ENCODE measurements at regions not wholly inside any gene's neighbourhood (a gene's known extent, or its start where the extent isn't known, plus 50 kb on each side); places are given as distances from the start of the nearest gene placed in this dataset.

GRCh38 chr7:35487841-35488240 is 207.1 kb downstream of the HERPUD2 start:
- Histone ChIP-seq H3K4me1 (no peaks in the 10 kb centered on the region), H3K4me3 (no peak overlapping the region), H3K9me3 (no peaks in the 10 kb centered on the region), H3K27ac (no peak overlapping the region), H3K36me3 (no peaks in the 10 kb centered on the region), H3K27me3 (no peaks in the 10 kb centered on the region)
- WGBS, 5 donors: 70 to 89% (median 77%) methylated on average over 2 of the region's 2 CpGs
- no peak for DNase-seq
- intact Hi-C loops (cut with DNase I; ENCODE audit: low total_unique reads): no loop called here
- TF ChIP-seq POLR2AphosphoS5 (IDR thresholded peaks at IDR 0.05): no peak
- no peak for TF ChIP-seq EP300 (IDR thresholded peaks at IDR 0.05)
- no peak for TF ChIP-seq POLR2A (IDR thresholded peaks at IDR 0.05)
- no peak for TF ChIP-seq CTCF (IDR thresholded peaks at IDR 0.05)

- DNase-seq: no peak
- WGBS, 5 donors: 83 to 90% (median 89%) methylated on average over 6 of the region's 6 CpGs
- TF ChIP-seq POLR2AphosphoS5 (IDR thresholded peaks at IDR 0.05) (no peak), EP300 (IDR thresholded peaks at IDR 0.05) (no peak), CTCF (IDR thresholded peaks at IDR 0.05) (no peak), POLR2A (IDR thresholded peaks at IDR 0.05) (no peak)
- H3K4me1 ChIP-seq: no peaks in the 10 kb centered on the region
- H3K27me3 ChIP-seq: no peaks in the 10 kb centered on the region
- H3K36me3 ChIP-seq: no peaks in the 10 kb centered on the region
- H3K4me3 ChIP-seq: no peak overlapping the region
- H3K27ac ChIP-seq: no peak overlapping the region
- H3K9me3 ChIP-seq: no peaks in the 10 kb centered on the region
- intact Hi-C loops (cut with DNase I; ENCODE audit: low total_unique reads): no loop called here
Observed at GRCh38 chr7:35487402-35487801, 207.5 kb downstream of the HERPUD2 start.

GRCh38 chr7:35485436-35485835 is 209.5 kb downstream of the HERPUD2 start:
- Histone ChIP-seq H3K36me3 (no peaks in the 10 kb centered on the region), H3K27me3 (no peaks in the 10 kb centered on the region), H3K27ac (no peak overlapping the region), H3K4me3 (no peak overlapping the region), H3K4me1 (no peaks in the 10 kb centered on the region), H3K9me3 (no peaks in the 10 kb centered on the region)
- WGBS, 5 donors: 31 to 47% (median 38%) methylated on average over 6 of the region's 6 CpGs
- intact Hi-C loops (cut with DNase I; ENCODE audit: low total_unique reads): no loop called here
- no peak for DNase-seq
- TF ChIP-seq POLR2AphosphoS5 (IDR thresholded peaks at IDR 0.05): no peak

- 88 to 98% (median 94%) methylated on average over 2 of the region's 2 CpGs for WGBS, 5 donors
- intact Hi-C loops (cut with DNase I; ENCODE audit: low total_unique reads): no loop called here
- Histone ChIP-seq H3K4me3 (no peak overlapping the region), H3K4me1 (no peaks in the 10 kb centered on the region), H3K9me3 (no peaks in the 10 kb centered on the region), H3K36me3 (no peaks in the 10 kb centered on the region), H3K27me3 (no peaks in the 10 kb centered on the region), H3K27ac (no peak overlapping the region)
- DNase-seq: no peak
- no peak for TF ChIP-seq CTCF (IDR thresholded peaks at IDR 0.05)
- no peak for TF ChIP-seq POLR2A (IDR thresholded peaks at IDR 0.05)
- no peak for TF ChIP-seq EP300 (IDR thresholded peaks at IDR 0.05)
- no peak for TF ChIP-seq POLR2AphosphoS5 (IDR thresholded peaks at IDR 0.05)
Observed at GRCh38 chr7:35483568-35483967, 211.4 kb downstream of the HERPUD2 start.

GRCh38 chr7:35482231-35482630 is 212.7 kb downstream of the HERPUD2 start:
- no peaks in the 10 kb centered on the region for H3K4me1 ChIP-seq
- DNase-seq: no peak
- TF ChIP-seq POLR2A (IDR thresholded peaks at IDR 0.05): no peak
- no peak for TF ChIP-seq CTCF (IDR thresholded peaks at IDR 0.05)
- TF ChIP-seq POLR2AphosphoS5 (IDR thresholded peaks at IDR 0.05): no peak
- TF ChIP-seq EP300 (IDR thresholded peaks at IDR 0.05): no peak
- H3K27ac ChIP-seq: no peak overlapping the region
- WGBS, 5 donors: 68 to 84% (median 75%) methylated on average over 5 of the region's 5 CpGs
- H3K4me3 ChIP-seq: no peak overlapping the region
- no peaks in the 10 kb centered on the region for H3K36me3 ChIP-seq
- no peaks in the 10 kb centered on the region for H3K27me3 ChIP-seq
- peaks cover 0 to 9% (median 7%) of the 10 kb centered on the region in 4 donors for H3K9me3 ChIP-seq
- intact Hi-C loops (cut with DNase I; ENCODE audit: low total_unique reads): no loop called here
